Brain microvascular endothelial cell (primary cell): ENCODE measurements at regions not wholly inside any gene's neighbourhood (a gene's known extent, or its start where the extent isn't known, plus 50 kb on each side); places are given as distances from the start of the nearest gene placed in this dataset.
A peak's percentile ranks its signal among the peaks of the same experiment; 100 is the strongest.

ENCODE experiments used
- DNase-seq: peaks from one replicate; pipeline ENCODE4 v3.0.0-alpha.2; 2020
- H3K27ac ChIP-seq: fragments of 250-450 bp; sonication (Bioruptor Pico); 2 replicates; pipeline ENCODE4 v1.5.1; 2020; ENCODE audit warnings: mild to moderate bottlenecking, moderate library complexity
- H3K27me3 ChIP-seq: fragments of 250-450 bp; sonication (Bioruptor Pico); replicated peaks from 2 replicates; pipeline ENCODE4 v1.5.1; 2020; ENCODE audit warnings: mild to moderate bottlenecking
- H3K36me3 ChIP-seq: fragments of 250-450 bp; sonication (Bioruptor Pico); replicated peaks from 2 replicates; pipeline ENCODE4 v1.5.1; 2020; ENCODE audit warnings: mild to moderate bottlenecking
- H3K4me3 ChIP-seq: 2 replicates; pipeline ENCODE4 v1.5.1; 2011; ENCODE audit warnings: low read depth, mild to moderate bottlenecking, control low read depth, low read length, moderate library complexity
- CTCF ChIP-seq: IDR thresholded peaks from 2 replicates; pipeline ENCODE4 v1.5.1; 2011; ENCODE audit warnings: low read depth, mild to moderate bottlenecking, moderate library complexity, low read length, control low read depth, inconsistent platforms; ENCODE audit errors: missing control alignments
- in situ Hi-C: cut with HindIII; loops from 2 replicates; pipeline ENCODE4 v1.10.0; 2017; ENCODE audit warnings: low sequenced_read_pairs, low pct_ligation_motif_present

DNA sequence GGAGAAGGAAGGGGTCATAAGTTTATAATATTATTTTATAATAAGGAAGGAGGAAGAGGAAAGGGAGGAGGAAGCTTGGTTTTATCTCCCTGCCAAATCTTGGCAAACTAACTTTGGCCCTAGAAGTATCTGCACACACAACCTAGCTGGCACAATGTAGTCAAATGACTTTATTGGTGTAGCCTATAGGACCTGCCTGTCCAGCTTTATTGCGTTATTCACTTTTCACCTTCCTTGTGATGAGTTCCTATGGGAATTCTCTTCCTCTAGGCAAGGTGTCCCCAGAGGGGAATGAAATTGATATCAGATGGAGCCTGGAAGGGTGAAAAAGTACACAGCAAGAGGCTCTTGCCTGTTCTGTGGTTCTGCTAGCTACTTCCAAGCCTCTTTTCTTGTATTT lies 111.2 kb upstream of the SLC25A36 start:
- Histone ChIP-seq H3K27me3 (no peaks in the 10 kb centered on the region), H3K4me3 (no peak overlapping the region), H3K27ac (no peak overlapping the region), H3K36me3 (no peaks in the 10 kb centered on the region)
- in situ Hi-C loops, result no loop called here
- no peak for DNase-seq
- no peak for TF ChIP-seq CTCF

DNA sequence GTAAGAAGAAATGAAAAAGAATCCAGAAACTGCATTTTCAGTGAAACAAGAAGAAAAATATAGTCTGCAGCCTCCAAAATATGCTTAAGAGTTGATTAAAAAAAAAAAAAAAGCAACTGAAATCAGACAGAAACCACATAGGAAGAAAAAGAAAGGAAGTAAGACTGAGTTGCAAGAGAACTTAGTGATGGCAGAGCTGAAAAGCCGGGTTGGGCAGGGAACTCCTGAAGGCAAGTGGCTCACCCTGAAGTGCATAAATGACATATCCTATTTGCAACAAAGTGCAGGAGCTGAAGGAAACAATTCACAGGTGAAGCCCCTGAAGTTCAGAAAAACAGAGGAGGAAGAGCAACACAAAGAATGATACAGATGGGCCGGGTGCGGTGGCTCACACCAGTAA lies 108.8 kb upstream of the SLC25A36 start:
- Histone ChIP-seq H3K36me3 (no peaks in the 10 kb centered on the region), H3K27me3 (no peaks in the 10 kb centered on the region), H3K4me3 (no peak overlapping the region), H3K27ac (no peak overlapping the region)
- in situ Hi-C loops, result no loop called here
- TF ChIP-seq CTCF, result no peak
- DNase-seq, result no peak

DNA sequence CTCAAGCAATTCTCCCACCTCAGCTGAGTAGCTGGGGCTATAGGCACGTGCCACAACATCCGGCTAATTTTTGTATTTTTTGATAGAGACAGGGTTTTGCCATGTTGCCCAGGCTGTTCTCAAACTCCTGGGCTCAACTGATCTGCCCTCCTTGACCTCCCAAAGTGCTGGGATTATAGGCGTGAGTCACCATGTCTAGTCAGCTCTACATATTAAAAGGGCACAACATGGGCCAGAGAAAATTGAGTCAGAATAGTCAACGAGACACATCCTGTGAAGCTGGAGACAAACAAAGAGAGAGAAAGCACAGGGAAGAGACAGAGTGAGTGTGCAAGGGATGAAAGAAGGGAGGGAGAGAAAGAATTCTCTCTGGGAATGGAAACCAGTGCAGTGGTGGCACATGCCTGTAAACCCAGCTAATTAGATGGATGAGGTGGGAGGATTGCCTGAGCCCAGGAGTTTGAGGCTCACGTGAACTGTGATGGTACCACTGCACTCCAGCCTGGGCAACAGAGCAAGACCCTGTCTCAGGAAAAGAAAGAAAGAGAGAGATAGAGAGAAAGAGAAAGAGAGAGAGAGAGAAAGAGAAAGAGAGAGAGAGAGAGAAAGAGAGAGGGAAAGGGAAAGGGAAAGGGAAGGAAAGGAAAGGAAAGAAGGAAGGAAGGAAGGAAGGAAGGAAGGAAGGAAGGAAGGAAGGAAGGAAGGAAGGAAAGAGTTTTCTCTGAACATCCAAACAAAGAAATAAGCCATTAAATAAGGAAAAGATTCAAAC lies 107.2 kb upstream of the SLC25A36 start:
- no peak for TF ChIP-seq CTCF
- Histone ChIP-seq H3K27ac (no peak overlapping the region), H3K36me3 (no peaks in the 10 kb centered on the region), H3K27me3 (no peaks in the 10 kb centered on the region), H3K4me3 (no peak overlapping the region)
- DNase-seq, result peak; percentile 7
- in situ Hi-C loops, result no loop called here

DNA sequence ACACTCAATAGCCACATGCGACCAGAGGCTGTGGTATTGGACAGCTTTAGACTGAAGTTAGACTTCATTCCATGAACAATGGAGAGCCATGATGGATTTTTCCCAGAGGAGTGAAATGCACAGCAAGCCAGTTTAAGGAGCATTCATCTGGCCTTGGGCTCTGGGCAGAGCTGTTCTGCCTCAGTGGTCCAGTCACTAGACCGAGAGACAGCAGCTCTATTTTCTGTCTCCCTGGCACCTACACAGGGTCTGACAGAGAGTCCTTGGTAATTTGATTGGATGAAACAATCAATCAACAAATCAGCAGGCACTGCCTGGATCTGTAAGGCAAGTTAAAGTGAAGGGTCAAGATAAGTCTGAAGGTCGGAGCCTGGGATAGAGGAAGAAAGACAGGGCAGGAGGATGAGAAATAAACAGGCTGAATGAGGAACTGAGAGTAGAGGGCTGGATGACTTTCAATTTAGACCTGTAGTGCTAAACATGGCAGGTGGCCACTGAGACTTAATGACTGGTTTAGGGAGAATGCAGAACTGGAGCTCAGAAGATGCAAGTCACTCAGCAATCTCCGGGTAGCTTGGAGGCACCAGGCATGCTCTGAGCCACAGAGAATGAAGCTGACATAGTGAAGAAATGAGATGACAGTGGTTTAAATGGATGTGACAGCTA lies 98.5 kb upstream of the SLC25A36 start:
- no peak for TF ChIP-seq CTCF
- DNase-seq, result no peak
- in situ Hi-C loops, result no loop called here

DNA sequence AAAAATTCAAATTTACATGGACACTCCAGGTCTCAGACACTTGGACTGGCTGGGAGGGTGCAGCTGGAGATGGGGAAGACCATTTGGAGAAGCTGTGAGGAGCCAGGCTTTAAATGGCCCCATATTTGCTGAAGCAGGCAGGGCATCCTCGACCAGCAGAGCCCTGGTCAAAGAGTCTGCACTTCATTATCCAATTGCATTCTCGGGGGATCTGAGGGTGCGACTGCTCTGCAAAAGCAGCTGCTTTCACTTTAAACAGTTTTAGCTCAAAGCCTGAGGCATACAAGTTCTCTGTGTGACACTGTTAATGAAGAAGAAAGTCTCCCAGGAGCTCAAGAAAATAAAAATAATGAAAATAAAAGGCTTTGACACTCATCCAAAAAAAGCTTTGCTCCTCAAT lies 98.0 kb upstream of the SLC25A36 start:
- no peak for DNase-seq
- TF ChIP-seq CTCF, result no peak
- Histone ChIP-seq H3K36me3 (no peaks in the 10 kb centered on the region), H3K27me3 (no peaks in the 10 kb centered on the region), H3K4me3 (no peak overlapping the region), H3K27ac (no peak overlapping the region)
- in situ Hi-C loops, result no loop called here

More for the DNA sequence above, 98.5 kb upstream of the SLC25A36 start:
- H3K27me3 ChIP-seq, result no peaks in the 10 kb centered on the region
- no peak overlapping the region for H3K4me3 ChIP-seq
- H3K36me3 ChIP-seq, result no peaks in the 10 kb centered on the region
- no peak overlapping the region for H3K27ac ChIP-seq

DNA sequence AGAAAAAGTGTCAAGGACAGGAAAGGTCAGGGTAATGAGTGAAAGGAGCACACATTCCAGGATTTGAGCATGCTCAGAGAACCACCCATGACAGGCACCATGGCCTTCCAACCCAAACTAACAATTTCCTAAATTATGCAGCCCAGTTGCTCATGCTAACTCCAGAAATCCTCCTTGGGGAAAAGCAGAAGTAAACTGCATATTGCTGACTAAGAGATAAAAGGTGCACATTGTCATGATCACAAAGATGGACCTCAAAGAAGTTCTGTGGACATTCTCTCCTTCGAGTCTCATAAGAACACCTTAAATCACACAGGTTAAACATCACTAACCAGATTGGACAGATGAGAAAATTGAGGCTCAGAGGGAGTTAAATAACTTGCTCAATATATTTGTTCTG lies 97.6 kb upstream of the SLC25A36 start:
- H3K36me3 ChIP-seq, result no peaks in the 10 kb centered on the region
- no peaks in the 10 kb centered on the region for H3K27me3 ChIP-seq
- in situ Hi-C loops, result no loop called here
- no peak for DNase-seq
- no peak for TF ChIP-seq CTCF
- H3K4me3 ChIP-seq, result no peak overlapping the region
- H3K27ac ChIP-seq, result no peak overlapping the region
